Keratinocyte (primary cell): ENCODE measurements at regions not wholly inside any gene's neighbourhood (a gene's known extent, or its start where the extent isn't known, plus 50 kb on each side); places are given as distances from the start of the nearest gene placed in this dataset.

Experiments
- EZH2 ChIP-seq: IDR thresholded peaks from one replicate; pipeline ENCODE4 v1.6.1; 2012; ENCODE audit warnings: inconsistent platforms, mild to moderate bottlenecking, low read length, moderate library complexity
- TF ChIP-seq, protein P1 (sequence below), 3 experiments: IDR thresholded peaks in 1 of 3; conservative IDR thresholded peaks in 1 of 3; optimal IDR thresholded peaks in 1 of 3; 2 replicates in 2 of 3; 3 replicates in 1 of 3; pipeline versions ENCODE3 to v1.5.1; 2011; ENCODE audit warnings: low read length in 3 of 3, mild to moderate bottlenecking in 3 of 3, moderate library complexity in 2 of 3, control low read depth in 1 of 3, inconsistent platforms in 1 of 3; ENCODE audit not compliant: insufficient read depth in 2 of 3; ENCODE audit errors: extremely low read depth in 1 of 3

DNA sequence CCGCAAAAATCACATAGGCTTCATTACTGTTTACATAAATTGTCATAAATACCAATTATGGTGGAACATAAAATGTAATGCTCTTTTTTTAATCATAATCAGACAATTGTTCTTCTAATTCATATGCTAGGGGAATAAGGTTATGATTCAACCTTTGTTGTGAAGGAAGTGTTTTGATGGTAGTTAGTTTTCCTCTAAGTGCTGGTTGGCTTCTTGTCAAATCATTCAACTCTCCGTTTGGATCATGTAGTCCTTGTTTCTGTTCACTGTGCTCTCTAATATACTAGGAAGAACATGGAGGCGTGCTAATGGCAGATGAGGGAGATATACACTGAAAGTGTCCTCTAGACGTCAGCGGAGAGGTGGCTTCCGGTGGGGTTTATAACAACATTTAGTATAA, 1938.0 kb upstream of the PIK3C3 start:
- TF ChIP-seq, protein P1, sequence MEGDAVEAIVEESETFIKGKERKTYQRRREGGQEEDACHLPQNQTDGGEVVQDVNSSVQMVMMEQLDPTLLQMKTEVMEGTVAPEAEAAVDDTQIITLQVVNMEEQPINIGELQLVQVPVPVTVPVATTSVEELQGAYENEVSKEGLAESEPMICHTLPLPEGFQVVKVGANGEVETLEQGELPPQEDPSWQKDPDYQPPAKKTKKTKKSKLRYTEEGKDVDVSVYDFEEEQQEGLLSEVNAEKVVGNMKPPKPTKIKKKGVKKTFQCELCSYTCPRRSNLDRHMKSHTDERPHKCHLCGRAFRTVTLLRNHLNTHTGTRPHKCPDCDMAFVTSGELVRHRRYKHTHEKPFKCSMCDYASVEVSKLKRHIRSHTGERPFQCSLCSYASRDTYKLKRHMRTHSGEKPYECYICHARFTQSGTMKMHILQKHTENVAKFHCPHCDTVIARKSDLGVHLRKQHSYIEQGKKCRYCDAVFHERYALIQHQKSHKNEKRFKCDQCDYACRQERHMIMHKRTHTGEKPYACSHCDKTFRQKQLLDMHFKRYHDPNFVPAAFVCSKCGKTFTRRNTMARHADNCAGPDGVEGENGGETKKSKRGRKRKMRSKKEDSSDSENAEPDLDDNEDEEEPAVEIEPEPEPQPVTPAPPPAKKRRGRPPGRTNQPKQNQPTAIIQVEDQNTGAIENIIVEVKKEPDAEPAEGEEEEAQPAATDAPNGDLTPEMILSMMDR (optimal IDR thresholded peaks at IDR 0.05 in 1 of 3, IDR thresholded peaks at IDR 0.05 in 1 of 3, conservative IDR thresholded peaks at IDR 0.05 in 1 of 3; ENCODE audit: extremely low read depth in 1 of 3, insufficient read depth in 2 of 3, low read length in 3 of 3): no peak
- TF ChIP-seq EZH2: no peak
